ENCODE measurements at regions not wholly inside any gene's neighbourhood (a gene's known extent, or its start where the extent isn't known, plus 50 kb on each side); places are given as distances from the start of the nearest gene placed in this dataset.

DNA sequence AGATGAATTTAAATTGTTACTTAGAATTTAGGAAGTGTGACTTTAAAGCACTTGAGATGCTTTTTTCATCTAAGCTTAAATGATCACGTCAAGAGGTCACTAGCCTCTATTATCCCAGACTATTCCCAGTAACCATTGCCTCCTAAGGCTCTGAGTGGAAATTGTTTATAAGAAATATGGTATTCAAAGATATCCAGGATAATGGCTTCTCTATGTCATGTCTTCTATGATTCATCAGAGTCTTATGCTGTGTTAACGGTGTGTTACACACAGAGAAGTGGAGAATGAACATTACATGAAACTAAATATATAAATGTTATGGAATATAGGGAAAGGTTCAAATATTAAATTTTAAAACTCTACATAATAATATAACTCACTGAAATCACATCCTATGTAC, 79.8 kb upstream of the NBEA start:
- no peak for TF ChIP-seq ZEB2 (tag by site-specific recombination; IDR thresholded peaks at IDR 0.05)
- Histone ChIP-seq H3K4me1 (ENCODE audit: control insufficient read depth, insufficient read depth, low read length) (peaks cover 5% of the 10 kb centered on the region), H3K4me3 (ENCODE audit: low read depth, low read length) (no peak overlapping the region), H3K27ac (ENCODE audit: extremely low read depth, low read depth, low read length) (no peak overlapping the region), H3K9me3 (ENCODE audit: control insufficient read depth, insufficient read depth, low read depth, low read length) (no peaks in the 10 kb centered on the region), H3K36me3 (ENCODE audit: control insufficient read depth in 2 of 2, insufficient read depth in 1 of 2, low read length in 2 of 2) (no peaks in the 10 kb centered on the region)
- CTCF ChIA-PET = no interaction called here
- POLR2A ChIA-PET = no interaction called here

DNA sequence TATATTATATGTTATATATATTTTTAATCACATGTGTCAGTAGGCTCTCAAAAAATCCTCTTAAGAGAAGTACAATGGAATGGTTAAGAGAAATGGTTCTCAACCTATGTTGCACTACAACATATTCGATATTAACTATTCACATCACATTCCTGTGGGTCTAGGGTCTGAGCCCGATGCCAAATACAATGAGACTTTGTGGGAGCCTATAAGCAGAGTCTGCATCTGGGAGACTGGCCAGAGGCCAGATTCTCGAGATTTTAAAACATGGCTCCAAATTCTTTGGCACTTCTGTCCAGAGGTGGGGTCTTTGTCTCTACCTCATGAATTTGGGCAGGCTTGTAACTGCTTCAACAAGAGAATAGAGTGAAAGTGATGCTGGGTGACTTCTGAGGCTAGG, 79.4 kb upstream of the NBEA start:
- POLR2A ChIA-PET = no interaction called here
- peaks cover 5% of the 10 kb centered on the region for H3K4me1 ChIP-seq (ENCODE audit: control insufficient read depth, insufficient read depth, low read length)

DNA sequence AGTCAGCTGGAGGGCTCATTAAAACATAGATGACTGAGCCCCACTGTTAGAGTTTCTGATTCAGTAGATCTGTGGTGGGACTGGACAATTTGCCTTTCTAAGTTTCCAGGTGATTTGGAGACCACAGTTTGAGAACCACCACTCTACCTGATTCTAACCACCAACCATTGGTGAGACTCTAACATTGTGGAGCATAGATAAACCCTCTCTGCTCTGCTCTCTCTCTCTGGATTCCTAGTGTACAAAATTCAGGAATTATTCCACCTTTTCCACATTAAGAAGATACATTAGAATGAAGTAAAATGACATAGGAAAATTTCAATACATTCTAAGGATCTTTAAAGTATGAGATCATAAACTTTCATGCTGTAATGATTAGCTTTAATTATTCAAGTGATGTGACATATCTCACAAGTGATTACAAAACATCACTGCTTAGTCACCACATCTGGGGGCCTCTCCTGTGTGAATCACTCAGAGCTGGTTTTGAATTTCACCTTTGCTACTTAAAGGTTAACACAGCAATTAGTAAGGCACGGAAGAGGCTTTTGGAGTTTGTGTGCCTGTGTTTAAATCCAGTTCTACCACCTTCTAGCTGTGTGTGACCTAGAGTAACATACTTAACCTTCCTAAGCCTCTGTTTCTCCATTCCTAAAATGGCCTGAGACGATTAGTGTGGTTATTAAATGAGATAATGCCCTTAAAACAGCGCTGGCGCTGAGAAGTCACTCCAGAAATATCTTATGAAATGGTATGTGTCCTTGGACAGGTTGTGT, 78.5 kb upstream of the NBEA start:
- H3K27ac ChIP-seq (ENCODE audit: extremely low read depth, low read depth, low read length) = no peak overlapping the region
- H3K36me3 ChIP-seq (ENCODE audit: control insufficient read depth in 2 of 2, insufficient read depth in 1 of 2, low read length in 2 of 2) = no peaks in the 10 kb centered on the region
- H3K4me1 ChIP-seq (ENCODE audit: control insufficient read depth, insufficient read depth, low read length) = peaks cover 5% of the 10 kb centered on the region
- POLR2A ChIA-PET = no interaction called here
- no peak overlapping the region for H3K4me3 ChIP-seq (ENCODE audit: low read depth, low read length)
- H3K9me3 ChIP-seq (ENCODE audit: control insufficient read depth, insufficient read depth, low read depth, low read length) = no peaks in the 10 kb centered on the region
- CTCF ChIA-PET = no interaction called here
- peak; percentile 55; the same call in 1 of the 2 replicates for TF ChIP-seq ZNF664 (tag by site-specific recombination; IDR thresholded peaks at IDR 0.05)
- no peak for TF ChIP-seq ZNF701 (tag by site-specific recombination; IDR thresholded peaks at IDR 0.05)
- TF ChIP-seq ZNF366 (tag by site-specific recombination; conservative IDR thresholded peaks at IDR 0.05) = peak; percentile 81
- TF ChIP-seq ZNF791 (tag by site-specific recombination; IDR thresholded peaks at IDR 0.05) = no peak
- peak; percentile 79; the same call in 1 of the 2 replicates for TF ChIP-seq ZFP37 (tag by site-specific recombination; IDR thresholded peaks at IDR 0.05)
- TF ChIP-seq ZSCAN23 (tag by site-specific recombination; IDR thresholded peaks at IDR 0.05) = peak; percentile 71; the same call in 1 of the 2 replicates
- no peak for TF ChIP-seq ZNF121 (tag by site-specific recombination; IDR thresholded peaks at IDR 0.05)
- TF ChIP-seq, protein P1, sequence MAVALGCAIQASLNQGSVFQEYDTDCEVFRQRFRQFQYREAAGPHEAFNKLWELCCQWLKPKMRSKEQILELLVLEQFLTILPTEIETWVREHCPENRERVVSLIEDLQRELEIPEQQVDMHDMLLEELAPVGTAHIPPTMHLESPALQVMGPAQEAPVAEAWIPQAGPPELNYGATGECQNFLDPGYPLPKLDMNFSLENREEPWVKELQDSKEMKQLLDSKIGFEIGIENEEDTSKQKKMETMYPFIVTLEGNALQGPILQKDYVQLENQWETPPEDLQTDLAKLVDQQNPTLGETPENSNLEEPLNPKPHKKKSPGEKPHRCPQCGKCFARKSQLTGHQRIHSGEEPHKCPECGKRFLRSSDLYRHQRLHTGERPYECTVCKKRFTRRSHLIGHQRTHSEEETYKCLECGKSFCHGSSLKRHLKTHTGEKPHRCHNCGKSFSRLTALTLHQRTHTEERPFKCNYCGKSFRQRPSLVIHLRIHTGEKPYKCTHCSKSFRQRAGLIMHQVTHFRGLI (tag by site-specific recombination; IDR thresholded peaks at IDR 0.05) = no peak; the same call in 1 of the 2 replicates
- peak; percentile 36; the same call in 1 of the 2 replicates for TF ChIP-seq ZNF501 (tag by site-specific recombination; IDR thresholded peaks at IDR 0.05)
- TF ChIP-seq, protein P2, sequence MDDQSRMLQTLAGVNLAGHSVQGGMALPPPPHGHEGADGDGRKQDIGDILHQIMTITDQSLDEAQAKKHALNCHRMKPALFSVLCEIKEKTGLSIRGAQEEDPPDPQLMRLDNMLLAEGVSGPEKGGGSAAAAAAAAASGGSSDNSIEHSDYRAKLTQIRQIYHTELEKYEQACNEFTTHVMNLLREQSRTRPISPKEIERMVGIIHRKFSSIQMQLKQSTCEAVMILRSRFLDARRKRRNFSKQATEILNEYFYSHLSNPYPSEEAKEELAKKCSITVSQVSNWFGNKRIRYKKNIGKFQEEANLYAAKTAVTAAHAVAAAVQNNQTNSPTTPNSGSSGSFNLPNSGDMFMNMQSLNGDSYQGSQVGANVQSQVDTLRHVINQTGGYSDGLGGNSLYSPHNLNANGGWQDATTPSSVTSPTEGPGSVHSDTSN (CRISPR knock-in tag; IDR thresholded peaks at IDR 0.05) = no peak
- TF ChIP-seq, protein P3, sequence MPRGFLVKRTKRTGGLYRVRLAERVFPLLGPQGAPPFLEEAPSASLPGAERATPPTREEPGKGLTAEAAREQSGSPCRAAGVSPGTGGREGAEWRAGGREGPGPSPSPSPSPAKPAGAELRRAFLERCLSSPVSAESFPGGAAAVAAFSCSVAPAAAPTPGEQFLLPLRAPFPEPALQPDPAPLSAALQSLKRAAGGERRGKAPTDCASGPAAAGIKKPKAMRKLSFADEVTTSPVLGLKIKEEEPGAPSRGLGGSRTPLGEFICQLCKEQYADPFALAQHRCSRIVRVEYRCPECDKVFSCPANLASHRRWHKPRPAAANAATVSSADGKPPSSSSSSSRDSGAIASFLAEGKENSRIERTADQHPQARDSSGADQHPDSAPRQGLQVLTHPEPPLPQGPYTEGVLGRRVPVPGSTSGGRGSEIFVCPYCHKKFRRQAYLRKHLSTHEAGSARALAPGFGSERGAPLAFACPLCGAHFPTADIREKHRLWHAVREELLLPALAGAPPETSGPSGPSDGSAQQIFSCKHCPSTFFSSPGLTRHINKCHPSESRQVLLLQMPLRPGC (tag by site-specific recombination; IDR thresholded peaks at IDR 0.05) = peak; percentile 33; the same call in 1 of the 2 replicates
- TF ChIP-seq, protein P4, sequence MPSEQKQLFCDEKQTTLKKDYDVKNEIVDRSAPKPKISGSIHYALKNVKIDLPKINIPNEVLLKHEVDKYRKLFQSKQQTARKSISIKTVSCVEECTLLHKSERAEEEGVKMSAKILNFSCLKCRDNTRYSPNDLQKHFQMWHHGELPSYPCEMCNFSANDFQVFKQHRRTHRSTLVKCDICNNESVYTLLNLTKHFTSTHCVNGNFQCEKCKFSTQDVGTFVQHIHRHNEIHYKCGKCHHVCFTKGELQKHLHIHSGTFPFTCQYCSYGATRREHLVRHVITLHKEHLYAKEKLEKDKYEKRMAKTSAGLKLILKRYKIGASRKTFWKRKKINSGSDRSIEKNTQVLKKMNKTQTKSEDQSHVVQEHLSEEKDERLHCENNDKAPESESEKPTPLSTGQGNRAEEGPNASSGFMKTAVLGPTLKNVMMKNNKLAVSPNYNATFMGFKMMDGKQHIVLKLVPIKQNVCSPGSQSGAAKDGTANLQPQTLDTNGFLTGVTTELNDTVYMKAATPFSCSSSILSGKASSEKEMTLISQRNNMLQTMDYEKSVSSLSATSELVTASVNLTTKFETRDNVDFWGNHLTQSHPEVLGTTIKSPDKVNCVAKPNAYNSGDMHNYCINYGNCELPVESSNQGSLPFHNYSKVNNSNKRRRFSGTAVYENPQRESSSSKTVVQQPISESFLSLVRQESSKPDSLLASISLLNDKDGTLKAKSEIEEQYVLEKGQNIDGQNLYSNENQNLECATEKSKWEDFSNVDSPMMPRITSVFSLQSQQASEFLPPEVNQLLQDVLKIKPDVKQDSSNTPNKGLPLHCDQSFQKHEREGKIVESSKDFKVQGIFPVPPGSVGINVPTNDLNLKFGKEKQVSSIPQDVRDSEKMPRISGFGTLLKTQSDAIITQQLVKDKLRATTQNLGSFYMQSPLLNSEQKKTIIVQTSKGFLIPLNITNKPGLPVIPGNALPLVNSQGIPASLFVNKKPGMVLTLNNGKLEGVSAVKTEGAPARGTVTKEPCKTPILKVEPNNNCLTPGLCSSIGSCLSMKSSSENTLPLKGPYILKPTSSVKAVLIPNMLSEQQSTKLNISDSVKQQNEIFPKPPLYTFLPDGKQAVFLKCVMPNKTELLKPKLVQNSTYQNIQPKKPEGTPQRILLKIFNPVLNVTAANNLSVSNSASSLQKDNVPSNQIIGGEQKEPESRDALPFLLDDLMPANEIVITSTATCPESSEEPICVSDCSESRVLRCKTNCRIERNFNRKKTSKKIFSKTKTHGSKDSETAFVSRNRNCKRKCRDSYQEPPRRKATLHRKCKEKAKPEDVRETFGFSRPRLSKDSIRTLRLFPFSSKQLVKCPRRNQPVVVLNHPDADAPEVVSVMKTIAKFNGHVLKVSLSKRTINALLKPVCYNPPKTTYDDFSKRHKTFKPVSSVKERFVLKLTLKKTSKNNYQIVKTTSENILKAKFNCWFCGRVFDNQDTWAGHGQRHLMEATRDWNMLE (tag by site-specific recombination; conservative IDR thresholded peaks at IDR 0.05; ENCODE audit: low read depth) = 0 out of 2 replicates have a peak, but pooled peaks have one; percentile 34
- no peak for TF ChIP-seq ZNF707 (tag by site-specific recombination; IDR thresholded peaks at IDR 0.05)

More for the DNA sequence above, 79.4 kb upstream of the NBEA start:
- CTCF ChIA-PET = no interaction called here
- TF ChIP-seq IKZF3 (tag by site-specific recombination; IDR thresholded peaks at IDR 0.05) = no peak
- TF ChIP-seq ZNF350 (tag by site-specific recombination; IDR thresholded peaks at IDR 0.05) = no peak
- no peak for TF ChIP-seq HOXD13 (CRISPR knock-in tag; IDR thresholded peaks at IDR 0.05; ENCODE audit: borderline replicate concordance)
- no peak for TF ChIP-seq ZNF654 (tag by site-specific recombination; IDR thresholded peaks at IDR 0.05; ENCODE audit: low read depth)
- TF ChIP-seq MEIS1 (CRISPR knock-in tag; IDR thresholded peaks at IDR 0.05; ENCODE audit: borderline replicate concordance) = no peak
- no peak for TF ChIP-seq ZNF10 (tag by site-specific recombination; IDR thresholded peaks at IDR 0.05)
- no peak for TF ChIP-seq ZNF521 (tag by site-specific recombination; IDR thresholded peaks at IDR 0.05)
- TF ChIP-seq ZNF302 (tag by site-specific recombination; IDR thresholded peaks at IDR 0.05; ENCODE audit: low read depth) = no peak
- TF ChIP-seq, protein P5, sequence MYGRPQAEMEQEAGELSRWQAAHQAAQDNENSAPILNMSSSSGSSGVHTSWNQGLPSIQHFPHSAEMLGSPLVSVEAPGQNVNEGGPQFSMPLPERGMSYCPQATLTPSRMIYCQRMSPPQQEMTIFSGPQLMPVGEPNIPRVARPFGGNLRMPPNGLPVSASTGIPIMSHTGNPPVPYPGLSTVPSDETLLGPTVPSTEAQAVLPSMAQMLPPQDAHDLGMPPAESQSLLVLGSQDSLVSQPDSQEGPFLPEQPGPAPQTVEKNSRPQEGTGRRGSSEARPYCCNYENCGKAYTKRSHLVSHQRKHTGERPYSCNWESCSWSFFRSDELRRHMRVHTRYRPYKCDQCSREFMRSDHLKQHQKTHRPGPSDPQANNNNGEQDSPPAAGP (tag by site-specific recombination; IDR thresholded peaks at IDR 0.05) = no peak
- TF ChIP-seq, protein P6, sequence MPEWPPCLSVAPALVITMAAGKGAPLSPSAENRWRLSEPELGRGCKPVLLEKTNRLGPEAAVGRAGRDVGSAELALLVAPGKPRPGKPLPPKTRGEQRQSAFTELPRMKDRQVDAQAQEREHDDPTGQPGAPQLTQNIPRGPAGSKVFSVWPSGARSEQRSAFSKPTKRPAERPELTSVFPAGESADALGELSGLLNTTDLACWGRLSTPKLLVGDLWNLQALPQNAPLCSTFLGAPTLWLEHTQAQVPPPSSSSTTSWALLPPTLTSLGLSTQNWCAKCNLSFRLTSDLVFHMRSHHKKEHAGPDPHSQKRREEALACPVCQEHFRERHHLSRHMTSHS (tag by site-specific recombination; IDR thresholded peaks at IDR 0.05) = no peak
- TF ChIP-seq ZNF24 (tag by site-specific recombination; IDR thresholded peaks at IDR 0.05) = no peak
- no peaks in the 10 kb centered on the region for H3K9me3 ChIP-seq (ENCODE audit: control insufficient read depth, insufficient read depth, low read depth, low read length)
- no peak overlapping the region for H3K27ac ChIP-seq (ENCODE audit: extremely low read depth, low read depth, low read length)
- H3K4me3 ChIP-seq (ENCODE audit: low read depth, low read length) = no peak overlapping the region
- no peaks in the 10 kb centered on the region for H3K36me3 ChIP-seq (ENCODE audit: control insufficient read depth in 2 of 2, insufficient read depth in 1 of 2, low read length in 2 of 2)
